ENCODE measurements at regions not wholly inside any gene's neighbourhood (a gene's known extent, or its start where the extent isn't known, plus 50 kb on each side); places are given as distances from the start of the nearest gene placed in this dataset.

- TF ChIP-seq CTCF (IDR thresholded peaks at IDR 0.05; ENCODE audit: insufficient read depth, low read length): no peak
- no peak overlapping the region for H3K4me3 ChIP-seq (ENCODE audit: low read depth, low read length)
- peak; percentile 57 for DNase-seq (ENCODE audit: low read depth)
Measured at GRCh38 chr3:11698326-11699082, 54.8 kb upstream of the VGLL4 start.

GRCh38 chr3:11697701-11698100, 54.0 kb upstream of the VGLL4 start:
- no peak for TF ChIP-seq CTCF (IDR thresholded peaks at IDR 0.05; ENCODE audit: insufficient read depth, low read length)
- no peak for DNase-seq (ENCODE audit: low read depth)
- no peak overlapping the region for H3K4me3 ChIP-seq (ENCODE audit: low read depth, low read length)

- no peak for TF ChIP-seq CTCF (IDR thresholded peaks at IDR 0.05; ENCODE audit: insufficient read depth, low read length)
- DNase-seq (ENCODE audit: low read depth): no peak
- no peak overlapping the region for H3K4me3 ChIP-seq (ENCODE audit: low read depth, low read length)
Measured at GRCh38 chr3:11696054-11696453, 52.3 kb upstream of the VGLL4 start.

Measured in fibroblast of the aortic adventitia (primary cell).